Activated CD8-positive, alpha-beta memory T cell treated with anti-CD3 and anti-CD28 coated beads for 4 hours (primary cell): ENCODE measurements at regions not wholly inside any gene's neighbourhood (a gene's known extent, or its start where the extent isn't known, plus 50 kb on each side); places are given as distances from the start of the nearest gene placed in this dataset.
"Not testable (repeated sequence)": the region's sequence is repeated elsewhere in the genome, so short reads cannot be mapped to it uniquely, and the experiment has no call there.

Experiments used
- DNase-seq, 2 donors: peaks; one replicate each; pipeline ENCODE4 v3.0.0-alpha.2; 2020; ENCODE audit warnings: low read depth in 2 of 2

DNA sequence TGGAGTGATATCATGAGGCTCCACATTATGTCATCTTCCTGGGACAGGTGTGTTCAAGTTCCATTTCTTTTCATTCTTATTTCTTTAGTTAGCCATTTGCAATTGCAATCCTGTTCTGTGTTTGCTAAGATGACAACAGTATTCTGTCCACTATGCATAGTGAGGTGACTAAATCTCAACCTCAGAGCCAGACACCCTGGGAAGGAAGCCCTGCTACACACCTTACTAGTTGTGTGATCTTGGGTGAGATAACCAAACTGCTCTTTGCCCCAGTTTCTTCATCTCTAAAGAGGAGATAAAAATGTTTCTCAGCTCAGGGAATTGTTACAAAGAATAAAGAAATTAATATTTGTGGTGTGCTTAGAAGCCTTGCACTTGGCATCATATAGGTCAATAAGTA is 215.1 kb upstream of the RPS23 start:
- no peak for DNase-seq

DNA sequence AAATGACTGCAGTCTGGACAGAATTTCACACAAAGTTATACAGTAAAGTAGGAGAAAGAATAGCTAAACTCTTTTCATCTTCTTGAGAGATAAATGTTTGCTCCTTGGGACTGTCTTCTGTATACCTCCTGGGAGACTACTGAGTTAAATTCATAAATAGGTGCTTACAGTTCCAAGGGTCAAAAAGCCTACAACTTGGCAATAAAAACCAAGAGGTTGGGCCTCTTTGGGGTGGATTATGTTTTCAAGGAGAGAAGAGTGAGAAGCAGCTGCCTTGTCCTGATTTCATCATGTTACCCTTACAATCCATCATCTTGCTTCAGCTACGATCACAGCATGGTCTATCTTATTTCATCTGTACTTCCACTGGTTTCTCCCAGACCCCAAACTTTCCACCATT is 213.2 kb upstream of the RPS23 start:
- DNase-seq = no peak

DNA sequence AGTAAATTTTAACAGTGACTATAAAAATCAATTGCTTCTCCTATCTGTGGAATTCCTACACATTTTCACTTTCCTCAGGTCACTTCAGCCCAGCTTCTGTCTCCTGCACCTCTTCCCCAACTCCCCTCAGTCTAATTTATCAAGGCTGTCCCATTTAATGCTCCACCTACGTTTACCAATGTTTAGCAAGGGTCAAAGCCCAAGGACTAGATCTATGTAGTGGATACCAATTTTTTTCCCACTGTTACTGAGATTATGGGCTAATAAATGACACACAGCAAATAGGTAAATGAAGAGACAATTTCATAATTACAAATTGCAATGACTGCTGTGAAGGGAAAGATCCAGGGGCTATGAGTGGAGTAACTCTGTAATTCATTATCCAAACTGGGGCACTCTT is 211.5 kb upstream of the RPS23 start:
- DNase-seq = no peak

DNA sequence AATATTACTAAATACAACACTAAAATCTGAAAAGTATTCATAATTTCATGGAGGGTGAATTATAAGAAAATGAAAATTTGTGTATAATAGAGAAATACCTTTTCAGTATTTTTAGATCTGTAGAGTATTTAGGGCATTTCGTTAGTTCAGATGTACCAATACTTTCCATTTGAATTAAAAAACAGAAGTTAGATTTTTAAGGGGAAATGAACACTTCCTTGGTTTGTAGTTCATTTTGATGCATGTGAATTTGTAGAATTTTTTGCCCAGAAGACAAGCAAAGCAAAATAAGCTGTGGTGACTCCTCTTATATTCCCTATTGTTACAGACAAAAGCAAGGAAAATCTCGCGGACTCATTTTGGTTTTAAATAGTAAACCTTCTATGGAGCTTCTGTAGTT is 209.0 kb upstream of the RPS23 start:
- no peak for DNase-seq

DNA sequence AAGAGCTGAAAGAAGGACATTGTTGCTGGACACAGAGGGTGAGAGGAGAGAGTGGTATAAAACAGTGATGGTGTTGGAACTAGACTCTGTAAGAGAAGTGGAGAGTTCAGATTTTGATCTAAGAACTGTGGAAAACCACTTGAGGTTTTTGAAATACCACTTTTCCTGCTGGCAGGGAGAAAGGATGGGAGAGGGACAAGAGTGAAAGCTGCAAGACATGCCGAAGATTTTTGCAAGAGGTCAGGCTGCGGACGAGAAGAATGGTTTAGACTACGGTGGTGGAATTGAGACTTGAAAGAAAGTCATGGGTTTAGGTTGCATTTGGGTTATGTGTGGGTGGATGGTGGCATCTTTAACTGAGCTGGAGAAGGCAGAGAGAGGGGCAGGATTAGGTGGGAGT is 202.2 kb upstream of the RPS23 start:
- DNase-seq = no peak

DNA sequence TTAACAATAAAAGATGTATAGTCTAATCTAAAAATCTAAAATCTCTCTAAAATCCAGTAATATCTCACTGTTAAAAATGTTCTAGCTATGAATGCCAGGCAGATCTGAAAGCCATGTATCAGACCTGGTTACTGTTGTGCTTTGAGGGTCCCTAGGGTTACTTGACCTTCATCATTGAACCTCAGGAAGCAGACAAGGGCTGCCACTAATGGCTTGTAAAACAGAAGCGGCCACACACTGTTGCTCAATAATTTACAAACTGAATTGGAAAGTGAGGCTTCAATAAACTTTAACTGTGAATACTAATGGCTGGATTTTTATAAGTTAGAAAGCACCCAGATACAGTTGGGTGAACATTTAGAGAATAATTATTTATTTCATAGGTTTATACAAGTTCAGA is 198.0 kb upstream of the RPS23 start:
- no peak for DNase-seq

DNA sequence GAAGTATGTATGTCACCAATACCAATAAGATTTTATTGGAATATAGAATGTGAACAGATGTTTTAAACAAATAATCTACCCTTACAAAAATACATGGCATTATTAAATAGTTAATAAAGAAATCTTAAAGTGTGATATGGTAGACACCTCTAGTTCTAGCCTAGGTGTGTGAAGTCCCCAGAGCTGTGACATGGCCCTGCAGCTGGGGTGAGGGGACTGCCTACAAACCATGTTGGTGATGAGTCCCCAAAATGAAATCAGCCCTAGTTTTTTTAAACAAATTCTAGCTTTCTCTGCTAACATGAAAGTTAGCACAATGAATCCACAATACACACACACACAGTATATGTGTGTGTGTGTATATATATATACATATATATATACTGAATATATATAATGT is 195.1 kb upstream of the RPS23 start:
- no peak for DNase-seq

DNA sequence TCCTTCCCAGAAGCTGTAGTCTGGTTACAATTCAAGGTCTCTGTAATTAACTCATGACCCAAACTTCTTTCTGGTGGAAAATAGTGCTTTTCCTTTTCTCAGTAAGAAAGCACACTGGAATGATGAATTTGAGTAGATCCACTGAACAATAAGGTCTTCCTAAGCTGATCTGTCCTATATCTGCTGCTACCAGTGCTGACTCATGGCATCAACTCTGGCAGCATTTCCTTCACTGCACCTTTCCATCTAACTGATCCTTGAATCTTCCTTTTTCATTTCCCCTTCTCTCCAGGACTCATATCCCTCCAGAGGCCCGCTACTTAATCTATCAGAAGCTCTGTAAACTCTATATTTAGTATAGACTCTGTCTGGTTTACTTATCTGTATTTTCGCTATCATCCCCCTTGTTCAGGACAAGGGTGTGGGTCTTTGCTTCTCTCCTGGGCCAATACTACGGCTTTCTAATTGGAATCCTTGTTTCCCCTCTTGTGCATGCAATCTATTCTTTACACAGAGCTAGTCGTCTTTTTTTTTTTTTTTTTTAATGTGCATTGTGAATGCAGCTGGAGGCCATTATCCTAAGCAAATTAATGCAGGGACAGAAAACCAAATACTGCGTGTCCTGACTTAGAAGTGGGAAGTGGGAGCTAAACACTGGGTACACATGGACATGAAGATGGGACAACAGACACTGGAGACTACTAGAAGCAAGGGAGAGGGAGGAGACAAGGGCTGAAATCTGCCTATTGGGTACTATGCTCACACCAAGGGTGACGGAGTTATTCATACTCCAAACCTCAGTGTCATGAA is 192.2 kb upstream of the RPS23 start:
- DNase-seq = no peak

DNA sequence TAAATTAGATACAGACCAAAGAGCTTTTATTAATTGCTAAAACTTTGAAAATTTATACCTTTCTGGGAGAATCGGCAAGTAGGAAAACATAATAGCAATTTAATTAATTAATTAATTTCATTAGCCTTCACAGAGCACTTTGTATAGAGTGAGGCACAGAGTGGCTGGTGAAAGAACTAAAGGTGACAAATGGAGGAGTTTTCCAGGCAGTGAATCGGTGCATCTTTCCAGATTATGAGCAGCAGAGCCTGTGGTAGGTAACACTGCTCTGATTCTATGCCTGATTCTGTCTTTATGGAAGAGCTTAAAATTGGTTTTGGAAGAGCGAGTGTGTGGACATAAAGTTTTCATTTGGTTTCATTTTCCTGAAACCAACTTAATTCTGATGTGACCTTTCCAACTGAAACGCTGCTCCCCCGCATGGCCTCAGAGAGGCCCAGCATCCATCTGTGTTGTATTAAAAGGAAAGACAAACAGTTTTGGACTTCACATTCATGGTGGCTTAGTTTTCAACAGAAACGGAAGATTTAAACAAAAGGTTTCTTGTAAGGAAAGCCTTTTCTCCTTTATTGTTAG is 188.9 kb upstream of the RPS23 start:
- DNase-seq = no peak

DNA sequence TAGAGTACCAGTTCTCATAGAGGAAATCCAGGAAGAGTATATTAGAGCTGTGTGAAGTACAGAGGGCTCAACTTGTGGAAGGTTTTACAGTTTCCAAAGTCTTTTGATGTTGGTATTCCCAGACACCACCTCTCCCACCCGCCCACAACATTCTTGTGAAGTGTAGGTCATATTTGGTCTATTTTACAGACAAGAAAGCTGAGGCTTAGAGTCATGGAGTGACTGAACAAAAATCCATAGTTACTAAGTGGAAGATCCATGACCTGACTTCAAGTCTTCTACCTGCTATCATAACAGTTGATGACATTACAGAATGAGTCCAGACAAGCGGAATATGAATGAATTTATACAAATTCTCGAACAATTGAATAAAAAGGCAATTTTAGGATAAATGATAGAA is 187.1 kb upstream of the RPS23 start:
- no peak for DNase-seq

DNA sequence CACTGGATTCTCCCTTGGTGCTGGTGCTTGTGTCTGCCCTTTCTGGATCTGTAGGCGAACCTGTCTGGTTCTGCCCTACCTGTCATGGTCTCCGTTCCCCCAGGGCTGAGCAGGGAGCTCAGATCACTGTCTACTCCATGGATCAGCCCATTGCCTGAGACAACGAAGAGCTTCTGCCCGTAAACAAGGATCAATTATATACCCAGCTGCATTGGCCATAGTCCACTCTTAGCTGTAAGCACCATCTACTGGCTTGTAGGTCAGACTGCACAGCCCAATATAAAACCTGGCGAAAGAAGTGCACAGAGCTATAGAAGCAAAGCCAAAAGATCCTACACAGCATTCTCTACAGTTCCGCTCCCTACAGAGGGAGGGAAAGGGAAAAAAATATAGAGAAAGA is 181.5 kb upstream of the RPS23 start:
- DNase-seq = no peak

DNA sequence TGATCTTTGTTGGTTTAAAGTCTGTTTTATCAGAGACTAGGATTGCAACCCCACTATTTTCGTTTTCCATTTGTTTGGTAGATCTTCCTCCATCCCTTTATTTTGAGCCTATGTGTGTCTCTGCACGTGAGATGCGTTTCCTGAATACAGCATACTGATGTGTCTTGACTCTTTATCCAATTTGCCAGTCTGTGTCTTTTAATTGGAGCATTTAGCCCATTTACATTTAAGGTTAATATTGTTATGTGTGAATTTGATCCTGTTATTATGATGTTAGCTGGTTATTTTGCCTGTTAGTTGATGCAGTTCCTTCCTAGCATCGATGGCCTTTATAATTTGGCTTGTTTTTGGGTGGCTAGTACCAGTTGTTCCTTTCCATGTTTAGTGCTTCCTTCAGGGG is 177.2 kb upstream of the RPS23 start:
- DNase-seq = not testable (repeated sequence)

DNA sequence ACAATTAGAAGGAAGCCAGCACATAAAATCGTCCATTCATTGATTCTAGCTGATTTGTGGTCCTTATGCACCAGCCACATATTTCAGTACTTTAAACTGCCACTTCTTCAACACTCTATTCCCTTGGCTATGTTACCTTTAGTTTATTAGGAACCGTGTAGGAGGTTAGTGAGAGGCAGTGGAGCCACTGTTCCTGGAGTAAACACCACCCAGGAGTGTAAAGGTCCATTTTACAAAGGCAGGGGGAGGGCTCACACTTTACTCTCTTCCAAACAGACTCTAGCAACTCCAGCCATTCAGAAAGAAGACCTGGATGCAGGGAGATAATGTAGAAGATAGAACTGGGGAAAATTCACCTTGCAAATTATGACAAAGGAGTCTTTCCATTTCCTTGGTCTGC is 170.2 kb upstream of the RPS23 start:
- no peak for DNase-seq

DNA sequence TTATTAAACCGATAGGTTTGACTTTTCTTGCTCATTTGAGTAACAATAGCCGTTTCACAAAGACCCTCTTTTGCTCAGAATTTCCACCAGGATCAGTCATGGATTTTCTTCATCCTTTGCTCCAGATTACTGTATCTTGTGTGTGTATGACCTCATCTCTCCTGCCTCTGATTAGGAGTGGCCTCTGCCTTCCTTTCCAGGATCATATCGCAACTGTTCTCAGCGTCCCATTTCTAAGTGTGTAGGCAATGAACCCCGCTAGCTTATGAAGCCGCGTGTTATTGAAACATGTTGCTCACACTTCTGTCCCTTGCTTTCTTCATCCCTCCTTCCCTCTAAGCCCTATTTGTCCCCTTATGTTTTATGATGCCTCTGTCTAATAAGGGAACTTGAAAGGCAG is 169.8 kb upstream of the RPS23 start:
- no peak for DNase-seq

DNA sequence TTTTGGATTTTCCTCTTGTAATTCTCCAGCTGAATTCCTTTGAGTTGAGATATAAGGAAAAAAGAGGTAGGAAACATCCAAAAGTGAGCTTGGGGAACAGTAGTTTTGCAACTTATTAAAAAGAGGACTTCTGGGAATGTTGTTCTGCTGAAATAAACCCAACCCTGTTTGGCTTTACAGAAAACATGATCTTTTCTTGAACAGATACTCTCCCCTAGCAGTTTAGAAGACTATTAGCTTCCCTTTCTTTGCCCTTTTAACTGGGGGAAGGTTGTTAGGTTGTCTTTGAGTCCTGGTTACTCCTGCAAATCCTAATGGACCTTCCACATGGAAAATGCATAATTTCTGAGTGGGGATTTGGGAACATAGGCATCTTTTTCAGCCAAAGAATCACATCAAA is 168.7 kb upstream of the RPS23 start:
- DNase-seq = no peak

DNA sequence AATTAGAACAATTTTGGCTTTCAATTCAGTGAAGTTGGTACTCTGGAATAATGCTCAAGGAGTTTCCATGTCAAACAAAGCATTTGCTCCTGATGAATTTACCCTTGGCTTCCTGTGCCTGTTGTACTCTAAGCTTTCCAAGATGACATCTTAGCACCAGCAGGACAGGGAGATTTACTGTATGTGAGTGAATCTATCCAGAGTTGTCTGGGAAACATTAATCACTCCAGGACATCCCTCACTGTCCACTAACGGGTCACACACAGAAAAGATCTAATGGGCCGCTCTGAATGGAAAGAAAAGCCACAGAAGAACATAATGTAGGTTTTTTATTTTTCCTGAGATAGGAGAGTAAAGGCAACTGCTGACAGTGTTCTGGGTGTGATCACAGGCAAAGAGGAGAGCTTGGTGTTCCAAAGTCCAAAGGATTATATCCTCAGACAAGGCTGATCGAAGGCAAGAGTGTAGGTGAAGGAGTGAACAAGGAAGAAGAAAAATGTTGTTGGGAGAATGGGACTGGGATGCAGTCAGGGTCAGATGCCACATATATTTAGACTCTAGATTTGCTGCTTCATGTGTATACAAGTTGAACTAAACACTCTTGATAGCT is 167.7 kb upstream of the RPS23 start:
- no peak for DNase-seq

DNA sequence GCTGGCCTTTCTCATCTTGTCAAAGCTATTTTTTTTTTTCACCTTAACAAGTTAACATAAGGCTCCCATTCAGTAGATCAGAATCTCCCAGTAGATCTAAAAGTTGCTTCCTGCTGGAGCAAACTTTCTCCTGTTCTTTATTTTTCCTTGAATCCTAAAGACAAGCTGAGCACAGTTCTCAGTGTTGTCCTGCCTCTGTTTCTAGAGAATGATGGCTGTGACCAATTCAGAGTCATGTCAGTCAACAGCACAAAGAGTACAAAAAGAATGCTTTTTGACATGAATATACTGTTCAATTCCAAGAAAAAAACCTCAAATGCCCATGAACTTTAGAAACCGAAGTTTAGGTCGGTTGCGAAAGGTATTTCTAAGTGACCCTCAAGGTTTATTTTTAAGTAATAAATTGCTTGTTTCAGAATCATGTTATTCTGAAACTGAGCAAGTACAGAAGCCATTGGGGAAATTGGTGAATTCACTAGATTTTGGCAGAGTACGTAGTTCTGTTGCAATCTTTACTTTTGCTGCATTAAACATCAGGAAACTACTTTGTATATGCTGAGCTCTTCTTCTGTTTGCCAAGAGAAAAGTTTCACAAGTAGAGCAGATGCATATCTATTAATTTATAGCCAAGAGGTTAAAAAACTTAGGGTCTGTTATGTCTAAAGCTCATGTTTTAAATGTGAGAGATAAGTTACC is 161.7 kb upstream of the RPS23 start:
- DNase-seq = no peak

DNA sequence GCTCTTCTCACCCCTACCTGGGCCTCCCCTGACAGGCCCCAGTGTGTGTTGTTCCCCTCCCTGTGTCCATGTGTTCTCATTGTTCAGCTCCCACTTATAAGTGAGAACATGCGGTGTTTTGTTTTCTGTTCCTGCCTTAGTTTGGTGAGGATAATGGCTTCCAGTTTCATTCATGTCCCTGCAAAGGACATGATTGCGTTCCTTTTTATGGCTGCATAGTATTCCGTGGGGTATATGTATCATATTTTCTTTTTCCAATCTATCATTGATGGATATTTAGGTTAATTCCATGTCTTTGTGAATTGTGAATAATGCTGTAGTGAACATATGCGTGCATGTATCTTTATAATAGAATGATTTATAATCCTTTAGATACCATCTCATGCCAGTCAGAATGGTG is 159.4 kb upstream of the RPS23 start:
- not testable (repeated sequence) for DNase-seq

DNA sequence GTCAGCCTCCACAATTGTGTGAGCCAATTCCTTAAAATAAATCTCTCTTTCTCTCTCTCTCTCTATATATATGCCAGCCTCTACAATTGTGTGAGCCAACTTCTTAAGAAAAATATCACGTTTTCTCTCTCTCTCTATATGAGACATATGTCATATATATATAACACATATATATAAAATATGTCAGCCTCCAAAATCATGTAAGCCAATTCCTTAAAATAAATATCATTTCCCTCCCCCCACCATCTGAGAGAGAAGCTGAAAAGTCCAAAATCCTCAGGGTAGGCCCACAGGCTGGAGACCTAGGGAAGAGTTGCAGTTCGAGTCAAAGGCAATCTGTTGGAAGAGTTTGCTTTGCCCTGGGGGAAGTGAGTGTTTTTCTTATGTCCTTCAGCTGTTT is 158.1 kb upstream of the RPS23 start:
- DNase-seq = no peak

DNA sequence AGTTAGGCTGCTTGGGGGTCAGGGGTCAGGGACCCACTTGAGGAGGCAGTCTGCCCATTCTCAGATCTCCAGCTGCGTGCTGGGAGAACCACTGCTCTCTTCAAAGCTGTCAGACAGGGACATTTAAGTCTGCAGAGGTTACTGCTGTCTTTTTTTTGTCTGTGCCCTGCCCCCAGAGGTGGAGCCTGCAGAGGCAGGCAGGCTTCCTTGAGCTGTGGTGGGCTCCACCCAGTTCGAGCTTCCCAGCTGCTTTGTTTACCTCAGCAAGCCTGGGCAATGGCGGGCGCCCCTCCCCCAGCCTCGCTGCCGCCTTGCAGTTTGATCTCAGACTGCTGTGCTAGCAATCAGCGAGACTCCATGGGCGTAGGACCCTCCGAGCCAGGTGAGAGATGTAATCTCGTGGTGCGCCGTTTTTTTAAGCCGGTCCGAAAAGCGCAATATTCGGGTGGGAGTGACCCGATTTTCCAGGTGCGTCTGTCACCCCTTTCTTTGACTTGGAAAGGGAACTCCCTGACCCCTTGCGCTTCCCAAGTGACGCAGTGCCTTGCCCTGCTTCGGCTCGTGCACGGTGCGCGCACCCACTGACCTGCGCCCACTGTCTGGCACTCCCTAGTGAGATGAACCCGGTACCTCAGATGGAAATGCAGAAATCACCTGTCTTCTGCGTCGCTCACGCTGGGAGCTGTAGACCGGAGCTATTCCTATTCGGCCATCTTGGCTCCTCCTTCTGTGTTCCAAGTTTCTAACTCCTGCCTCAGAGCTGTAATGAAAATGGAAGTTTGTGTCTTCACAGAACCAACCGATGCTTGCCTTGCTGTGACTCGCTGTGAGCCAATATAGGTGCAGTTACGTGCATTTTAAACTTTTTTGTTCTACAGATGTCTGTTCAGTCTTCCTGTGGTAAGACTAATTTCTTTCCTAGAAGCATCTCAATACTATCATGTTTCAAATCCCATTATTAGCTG is 156.8 kb upstream of the RPS23 start:
- DNase-seq = not testable (repeated sequence)

DNA sequence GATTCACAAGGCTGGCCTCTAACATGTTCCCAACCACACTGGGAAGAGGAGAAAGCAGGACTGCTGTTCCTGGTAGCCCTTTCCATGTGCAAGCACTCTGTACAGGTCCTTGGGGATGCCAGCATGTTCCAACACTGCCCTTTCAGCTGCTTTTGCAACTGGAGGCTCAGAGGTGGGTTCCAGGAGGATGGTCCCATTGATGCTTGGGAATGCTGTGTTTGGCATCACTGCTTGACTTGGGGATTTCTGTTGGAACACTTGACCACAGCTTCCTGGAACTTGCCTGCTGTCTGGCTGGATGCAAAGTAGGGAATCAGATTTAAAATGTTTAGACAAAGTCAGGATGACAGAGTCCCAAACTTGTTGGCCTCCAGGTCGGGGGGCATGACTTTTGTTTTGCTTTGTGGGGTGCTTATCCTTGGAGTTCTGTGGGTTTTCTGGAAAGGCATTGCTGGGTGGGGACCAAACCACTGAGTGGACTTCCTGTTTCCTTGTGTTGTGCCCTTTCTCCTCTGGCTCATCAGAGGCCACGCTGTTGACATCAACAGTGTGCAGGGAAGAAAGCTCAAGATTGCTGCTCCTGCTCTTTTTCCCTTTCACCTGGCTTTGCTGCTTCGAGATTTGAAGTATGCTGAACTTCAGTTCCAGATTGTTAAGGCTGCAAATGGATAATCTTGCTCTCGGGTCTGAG is 148.5 kb upstream of the RPS23 start:
- no peak for DNase-seq
